HCT116 (cell line): ENCODE measurements at regions not wholly inside any gene's neighbourhood (a gene's known extent, or its start where the extent isn't known, plus 50 kb on each side); places are given as distances from the start of the nearest gene placed in this dataset.

Experiments
- ATAC-seq: fragments of 200-7000 bp; cut with Tn5 transposase; 2 replicates; pipeline ENCODE4 v1.9.1; 2020; ENCODE audit warnings: mild to moderate bottlenecking, moderate library complexity
- BruUV-seq: library from RNA; stranded (reverse); fragments of 400-500 nt; replicated peaks from 2 replicates; lab custom pipeline; 2021; lab: Mats Ljungman, UMichigan
- CTCF ChIA-PET: fragments of 300-600 bp; sonication (Branson Sonifier 250); formaldehyde crosslinking; loops from one replicate; lab custom pipeline; 2021; ENCODE audit warnings: antibody characterized with exemption; lab: Charles Lee
- POLR2A ChIA-PET: fragments of 300-600, 350-600 bp; sonication (Branson Sonifier 250); formaldehyde crosslinking; loops from one replicate; lab custom pipeline; 2021; ENCODE audit warnings: antibody characterized with exemption; lab: Charles Lee
- RAD21 ChIA-PET, 2 experiments: fragments of 300-600 bp; sonication (Branson Sonifier 250); formaldehyde crosslinking; loops; one replicate each; lab custom pipeline; 2023; ENCODE audit warnings: low total read pairs in 2 of 2; ENCODE audit not compliant: uncharacterized antibody in 2 of 2, unreplicated experiment in 2 of 2, low non-redundant PET in 1 of 2; lab: Charles Lee
- DNase-seq: peaks from one replicate; pipeline ENCODE4 v3.0.0-alpha.2; 2010; ENCODE audit warnings: low read depth, low spot score
- H2AFZ ChIP-seq: fragments of 200-600 bp; shearing (Covaris generic), sonication (generic); 2 replicates; pipeline ENCODE4 v1.6.1; 2017; ENCODE audit warnings: low read depth, mixed run types, mixed read lengths, antibody characterized with exemption, low read length; ENCODE audit not compliant: poor library complexity, severe bottlenecking
- H3K27ac ChIP-seq: 2 replicates; pipeline ENCODE4 v1.5.1; 2012; ENCODE audit warnings: low read depth, low read length
- H3K27me3 ChIP-seq: fragments of 200-600 bp; sonication (generic); 2 replicates; pipeline ENCODE4 v1.6.1; 2016; ENCODE audit warnings: mixed run types, low read length, mixed read lengths; ENCODE audit not compliant: insufficient read depth
- H3K36me3 ChIP-seq, 2 experiments: fragments of 200-500 bp in 1 of 2; fragments of 200-600 bp in 1 of 2; sonication (Bioruptor generic) in 1 of 2; sonication (generic) in 1 of 2; 2 replicates each; pipeline versions ENCODE4 v1.5.1 to v1.6.1; 2014 to 2016; ENCODE audit warnings: low read length in 2 of 2, inconsistent platforms in 1 of 2, mixed read lengths in 1 of 2, mixed run types in 1 of 2; ENCODE audit not compliant: insufficient read depth in 2 of 2, control insufficient read depth in 1 of 2
- H3K4me1 ChIP-seq, 2 experiments: fragments of 200-600 bp in 1 of 2; sonication (generic) in 1 of 2; 2 replicates each; pipeline versions ENCODE4 v1.5.1 to v1.6.1; 2012 to 2017; ENCODE audit warnings: low read length in 2 of 2, inconsistent platforms in 1 of 2, mild to moderate bottlenecking in 1 of 2, mixed read lengths in 1 of 2, mixed run types in 1 of 2, moderate library complexity in 1 of 2; ENCODE audit not compliant: insufficient read depth in 2 of 2, control insufficient read depth in 1 of 2
- H3K4me2 ChIP-seq: fragments of 200-600 bp; sonication (generic); 2 replicates; pipeline ENCODE4 v1.6.1; 2017; ENCODE audit warnings: mixed run types, low read length, mixed read lengths
- H3K4me3 ChIP-seq, 2 experiments: fragments of 200-600 bp in 1 of 2; sonication (generic) in 1 of 2; replicated peaks in 1 of 2; 2 replicates each; pipeline ENCODE4 v1.5.1; 2011 to 2016; ENCODE audit warnings: low read length in 2 of 2, control low read depth in 1 of 2, low read depth in 1 of 2, mild to moderate bottlenecking in 1 of 2, mixed read lengths in 1 of 2, mixed run types in 1 of 2
- H3K79me2 ChIP-seq: fragments of 200-600 bp; sonication (generic); 2 replicates; pipeline ENCODE4 v1.6.1; 2017; ENCODE audit warnings: mild to moderate bottlenecking, mixed run types, low read length, moderate library complexity, mixed read lengths; ENCODE audit not compliant: insufficient read depth
- H3K9ac ChIP-seq: fragments of 200-600 bp; sonication (generic); 2 replicates; pipeline ENCODE4 v1.6.1; 2016; ENCODE audit warnings: low read length, mixed read lengths
- H3K9me2 ChIP-seq: fragments of 200-600 bp; sonication (generic), shearing (Covaris generic); 2 replicates; pipeline ENCODE4 v1.6.1; 2017; ENCODE audit warnings: mixed run types, mild to moderate bottlenecking, moderate library complexity; ENCODE audit not compliant: insufficient read depth
- H3K9me3 ChIP-seq, 2 experiments: fragments of 200-500 bp in 1 of 2; fragments of 200-600 bp in 1 of 2; sonication (Bioruptor generic) in 1 of 2; sonication (generic) in 1 of 2; 2 replicates each; pipeline ENCODE4 v1.6.1; 2014 to 2017; ENCODE audit warnings: low read length in 2 of 2, mixed read lengths in 2 of 2, inconsistent platforms in 1 of 2, low read depth in 1 of 2, mild to moderate bottlenecking in 1 of 2, mixed run types in 1 of 2, moderate library complexity in 1 of 2; ENCODE audit not compliant: control insufficient read depth in 1 of 2, insufficient read depth in 1 of 2
- H4K20me1 ChIP-seq: fragments of 200-600 bp; sonication (generic), shearing (Covaris generic); 2 replicates; pipeline ENCODE4 v1.6.1; 2017; ENCODE audit warnings: mixed run types, mild to moderate bottlenecking, moderate library complexity; ENCODE audit not compliant: insufficient read depth
- EGR1 ChIP-seq: IDR thresholded peaks from 2 replicates; pipeline ENCODE4 v1.6.1; 2012; ENCODE audit warnings: low read depth
- EZH2phosphoT487 ChIP-seq: fragments of 200-600 bp; IDR thresholded peaks from 2 replicates; pipeline ENCODE4 v1.6.1; 2018; ENCODE audit warnings: antibody characterized with exemption, borderline replicate concordance
- JUND ChIP-seq: IDR thresholded peaks from 2 replicates; pipeline ENCODE4 v1.6.1; 2012
- RAD21 ChIP-seq: IDR thresholded peaks from 2 replicates; pipeline ENCODE4 v1.6.1; 2012; ENCODE audit warnings: low read depth, mild to moderate bottlenecking
- SIN3A ChIP-seq: IDR thresholded peaks from 2 replicates; pipeline ENCODE4 v1.6.1; 2012; ENCODE audit warnings: low read depth
- YY1 ChIP-seq: IDR thresholded peaks from 2 replicates; pipeline ENCODE4 v1.6.1; 2011; ENCODE audit warnings: low read length, low read depth, moderate library complexity, mild to moderate bottlenecking; ENCODE audit not compliant: insufficient replicate concordance; ENCODE audit errors: extremely low read depth
- intact Hi-C: fragments of 100-400 bp; cut with micrococcal nuclease; formaldehyde crosslinking; loops from 2 replicates; pipeline ENCODE4 v1.10.0; 2022
- TF ChIP-seq, protein P1 (sequence below): IDR thresholded peaks from 2 replicates; pipeline ENCODE4 v1.6.1; 2011; ENCODE audit warnings: mild to moderate bottlenecking, low read length, moderate library complexity; ENCODE audit not compliant: insufficient replicate concordance; ENCODE audit errors: extremely low read depth
- TF ChIP-seq, protein P2 (sequence below), 3 experiments: fragments of 200-600 bp in 1 of 3; sonication (generic) in 1 of 3; IDR thresholded peaks in 2 of 3; conservative IDR thresholded peaks in 1 of 3; 2 replicates each; pipeline ENCODE4 v1.5.1; 2012 to 2017; ENCODE audit warnings: low read depth in 2 of 3, low read length in 2 of 3, antibody characterized with exemption in 1 of 3, borderline replicate concordance in 1 of 3, control low read depth in 1 of 3, mild to moderate bottlenecking in 1 of 3, mixed read lengths in 1 of 3, mixed run types in 1 of 3, moderate library complexity in 1 of 3; ENCODE audit not compliant: insufficient read depth in 1 of 3

DNA sequence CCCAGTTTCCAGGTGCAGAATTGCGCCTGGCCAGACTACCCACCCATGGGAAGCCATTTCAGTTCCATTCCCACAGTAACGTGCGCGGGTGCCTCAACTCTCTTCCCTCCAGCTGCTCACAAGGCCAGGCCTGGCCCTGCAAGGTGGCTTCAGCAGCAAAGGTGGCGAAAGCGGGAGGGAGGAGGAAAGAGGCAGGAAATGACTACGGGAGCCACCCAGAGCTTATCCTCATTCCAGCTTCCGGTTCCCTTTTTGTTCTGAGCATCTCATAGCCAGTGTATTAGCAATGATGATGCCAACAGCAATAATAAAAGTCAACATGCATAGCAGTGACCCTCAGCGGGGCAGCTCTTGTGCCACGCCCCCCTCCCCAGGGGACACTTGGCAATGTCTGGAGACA lies 101.5 kb upstream of the BOD1 start:
- no peaks in the 10 kb centered on the region for H4K20me1 ChIP-seq
- H3K9me2 ChIP-seq = no peaks in the 10 kb centered on the region
- ATAC-seq = no peak
- DNase-seq = no peak
- no TSS peak for BruUV-seq
- POLR2A ChIA-PET = no interaction called here
- no peak overlapping the region for H3K4me2 ChIP-seq
- RAD21 ChIA-PET = no interaction called here
- H3K27ac ChIP-seq = no peak overlapping the region
- H3K27me3 ChIP-seq = no peaks in the 10 kb centered on the region; the same call in 1 of the 2 replicates
- no peaks in the 10 kb centered on the region for H3K36me3 ChIP-seq
- intact Hi-C loops = no loop called here
- no peaks in the 10 kb centered on the region for H3K9me3 ChIP-seq
- TF ChIP-seq EGR1 (no peak), EZH2phosphoT487 (no peak), YY1 (no peak), SIN3A (no peak)
- TF ChIP-seq, protein P1, sequence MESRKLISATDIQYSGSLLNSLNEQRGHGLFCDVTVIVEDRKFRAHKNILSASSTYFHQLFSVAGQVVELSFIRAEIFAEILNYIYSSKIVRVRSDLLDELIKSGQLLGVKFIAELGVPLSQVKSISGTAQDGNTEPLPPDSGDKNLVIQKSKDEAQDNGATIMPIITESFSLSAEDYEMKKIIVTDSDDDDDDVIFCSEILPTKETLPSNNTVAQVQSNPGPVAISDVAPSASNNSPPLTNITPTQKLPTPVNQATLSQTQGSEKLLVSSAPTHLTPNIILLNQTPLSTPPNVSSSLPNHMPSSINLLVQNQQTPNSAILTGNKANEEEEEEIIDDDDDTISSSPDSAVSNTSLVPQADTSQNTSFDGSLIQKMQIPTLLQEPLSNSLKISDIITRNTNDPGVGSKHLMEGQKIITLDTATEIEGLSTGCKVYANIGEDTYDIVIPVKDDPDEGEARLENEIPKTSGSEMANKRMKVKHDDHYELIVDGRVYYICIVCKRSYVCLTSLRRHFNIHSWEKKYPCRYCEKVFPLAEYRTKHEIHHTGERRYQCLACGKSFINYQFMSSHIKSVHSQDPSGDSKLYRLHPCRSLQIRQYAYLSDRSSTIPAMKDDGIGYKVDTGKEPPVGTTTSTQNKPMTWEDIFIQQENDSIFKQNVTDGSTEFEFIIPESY = no peak
- CTCF ChIA-PET = no interaction called here
- H2AFZ ChIP-seq = no peak overlapping the region
- H3K4me3 ChIP-seq = no peak overlapping the region
- H3K4me1 ChIP-seq = peaks cover 0 to 10% of the 10 kb centered on the region in 2 experiments; a peak in 2 of 4 replicates
- H3K9ac ChIP-seq = no peak overlapping the region
- H3K79me2 ChIP-seq = no peaks in the 10 kb centered on the region

DNA sequence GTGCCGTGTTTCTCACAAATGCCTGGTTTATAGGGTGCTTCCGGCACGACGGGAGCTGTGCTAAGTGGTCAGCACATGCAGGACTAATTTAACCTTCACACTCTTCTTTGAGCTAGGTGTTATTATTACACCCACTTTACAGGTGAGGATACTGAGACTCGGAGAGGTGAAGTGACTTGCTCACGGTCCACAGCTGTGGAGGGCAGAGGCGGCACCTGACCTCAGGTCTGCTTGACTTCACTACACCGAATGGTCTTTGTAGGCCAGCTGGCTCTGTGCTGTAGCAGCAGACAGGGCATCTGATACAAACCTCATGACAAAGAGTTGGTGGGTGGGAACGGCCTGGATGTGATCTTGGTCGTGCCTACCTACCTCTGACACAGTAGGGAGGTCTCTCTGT lies 102.0 kb upstream of the BOD1 start:
- Histone ChIP-seq H3K4me3 (no peak overlapping the region), H3K27me3 (no peaks in the 10 kb centered on the region; the same call in 1 of the 2 replicates), H3K4me2 (no peak overlapping the region), H3K9me2 (no peaks in the 10 kb centered on the region), H3K36me3 (no peaks in the 10 kb centered on the region), H2AFZ (no peak overlapping the region), H4K20me1 (no peaks in the 10 kb centered on the region), H3K79me2 (no peaks in the 10 kb centered on the region), H3K9me3 (no peaks in the 10 kb centered on the region), H3K9ac (no peak overlapping the region), H3K27ac (no peak overlapping the region), H3K4me1 (peaks cover 0 to 10% of the 10 kb centered on the region in 2 experiments; a peak in 2 of 4 replicates)
- no TSS peak for BruUV-seq
- ChIA-PET RAD21 (no interaction called here), POLR2A (no interaction called here), CTCF (no interaction called here)
- DNase-seq = no peak
- TF ChIP-seq RAD21 (no peak), JUND (no peak)
- TF ChIP-seq, protein P2, sequence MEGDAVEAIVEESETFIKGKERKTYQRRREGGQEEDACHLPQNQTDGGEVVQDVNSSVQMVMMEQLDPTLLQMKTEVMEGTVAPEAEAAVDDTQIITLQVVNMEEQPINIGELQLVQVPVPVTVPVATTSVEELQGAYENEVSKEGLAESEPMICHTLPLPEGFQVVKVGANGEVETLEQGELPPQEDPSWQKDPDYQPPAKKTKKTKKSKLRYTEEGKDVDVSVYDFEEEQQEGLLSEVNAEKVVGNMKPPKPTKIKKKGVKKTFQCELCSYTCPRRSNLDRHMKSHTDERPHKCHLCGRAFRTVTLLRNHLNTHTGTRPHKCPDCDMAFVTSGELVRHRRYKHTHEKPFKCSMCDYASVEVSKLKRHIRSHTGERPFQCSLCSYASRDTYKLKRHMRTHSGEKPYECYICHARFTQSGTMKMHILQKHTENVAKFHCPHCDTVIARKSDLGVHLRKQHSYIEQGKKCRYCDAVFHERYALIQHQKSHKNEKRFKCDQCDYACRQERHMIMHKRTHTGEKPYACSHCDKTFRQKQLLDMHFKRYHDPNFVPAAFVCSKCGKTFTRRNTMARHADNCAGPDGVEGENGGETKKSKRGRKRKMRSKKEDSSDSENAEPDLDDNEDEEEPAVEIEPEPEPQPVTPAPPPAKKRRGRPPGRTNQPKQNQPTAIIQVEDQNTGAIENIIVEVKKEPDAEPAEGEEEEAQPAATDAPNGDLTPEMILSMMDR (IDR thresholded peaks at IDR 0.05 in 2 of 3, conservative IDR thresholded peaks at IDR 0.05 in 1 of 3; ENCODE audit: borderline replicate concordance in 1 of 3, insufficient read depth in 1 of 3, low read depth in 2 of 3, low read length in 2 of 3) = no peak
- ATAC-seq = no peak
- intact Hi-C loops = no loop called here
